Gastrocnemius medialis (tissue), 4 donors: ENCODE measurements at regions not wholly inside any gene's neighbourhood (a gene's known extent, or its start where the extent isn't known, plus 50 kb on each side); places are given as distances from the start of the nearest gene placed in this dataset.

Experiments
- CTCF ChIP-seq, 5 experiments: fragments of 450-650 bp in 3 of 5; fragments of 200-600 bp in 2 of 5; sonication (generic) in 2 of 5; IDR thresholded peaks in 4 of 5; conservative IDR thresholded peaks in 1 of 5; 1 replicate in 4 of 5; 2 replicates in 1 of 5; pipeline ENCODE4 v1.5.1; 2016 to 2019; ENCODE audit warnings: antibody characterized with exemption in 5 of 5, mild to moderate bottlenecking in 3 of 5, moderate library complexity in 3 of 5
- POLR2A ChIP-seq, 2 donors: fragments of 450-650 bp; IDR thresholded peaks; one replicate each; pipeline ENCODE4 v1.6.1; 2017; ENCODE audit warnings: antibody characterized with exemption in 2 of 2, mild to moderate bottlenecking in 2 of 2, moderate library complexity in 2 of 2

DNA sequence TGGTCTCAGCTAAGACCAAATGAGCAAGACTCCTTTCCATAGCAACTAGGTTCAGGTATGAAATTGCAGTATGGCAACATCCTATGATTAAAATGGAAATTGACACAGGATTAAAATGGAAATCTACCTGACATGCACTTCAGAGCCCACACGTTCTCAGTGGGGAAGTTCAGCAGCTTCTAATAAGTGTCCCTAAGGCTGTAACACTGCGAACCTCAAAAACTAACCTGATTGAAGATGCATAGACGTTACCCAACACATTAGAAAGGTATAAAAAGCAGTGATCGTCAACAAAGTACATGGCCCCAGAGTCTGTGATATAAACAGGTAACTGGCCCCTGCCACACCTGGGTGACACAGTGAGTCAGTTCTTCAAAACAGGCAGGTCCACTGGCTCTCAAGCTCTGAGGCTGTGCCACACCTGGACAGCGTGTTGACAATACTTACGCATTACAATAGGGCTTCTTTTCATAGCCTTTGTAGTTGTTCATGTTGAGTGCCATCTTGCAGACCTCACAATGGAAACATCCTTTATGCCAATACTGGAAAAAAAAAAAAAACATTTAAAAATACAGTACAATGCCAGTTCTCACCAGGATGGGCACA lies 274.9 kb upstream of the NEBL start:
- TF ChIP-seq POLR2A (IDR thresholded peaks at IDR 0.05), result no peak
- TF ChIP-seq CTCF (IDR thresholded peaks at IDR 0.05 in 4 of 5, conservative IDR thresholded peaks at IDR 0.05 in 1 of 5), result no peak
